ENCODE measurements at regions not wholly inside any gene's neighbourhood (a gene's known extent, or its start where the extent isn't known, plus 50 kb on each side); places are given as distances from the start of the nearest gene placed in this dataset.

GRCh38 chr3:159356606-159357005 lies 554.8 kb downstream of the MFSD1 start:
- H3K9me3 ChIP-seq, result no peaks in the 10 kb centered on the region
- H3K4me1 ChIP-seq, result no peaks in the 10 kb centered on the region
- ATAC-seq (ENCODE audit: low FRiP score in 2 of 2), result no peak
- H3K4me3 ChIP-seq, result no peak overlapping the region
- H3K27me3 ChIP-seq, result no peaks in the 10 kb centered on the region
- no peak for DNase-seq
- no peak overlapping the region for H3K27ac ChIP-seq
- 82 to 84% methylated on average over 1 of the region's 1 CpG for WGBS, 2 donors
- no peak for TF ChIP-seq POLR2AphosphoS5 (IDR thresholded peaks at IDR 0.05)
- TF ChIP-seq, protein P1, sequence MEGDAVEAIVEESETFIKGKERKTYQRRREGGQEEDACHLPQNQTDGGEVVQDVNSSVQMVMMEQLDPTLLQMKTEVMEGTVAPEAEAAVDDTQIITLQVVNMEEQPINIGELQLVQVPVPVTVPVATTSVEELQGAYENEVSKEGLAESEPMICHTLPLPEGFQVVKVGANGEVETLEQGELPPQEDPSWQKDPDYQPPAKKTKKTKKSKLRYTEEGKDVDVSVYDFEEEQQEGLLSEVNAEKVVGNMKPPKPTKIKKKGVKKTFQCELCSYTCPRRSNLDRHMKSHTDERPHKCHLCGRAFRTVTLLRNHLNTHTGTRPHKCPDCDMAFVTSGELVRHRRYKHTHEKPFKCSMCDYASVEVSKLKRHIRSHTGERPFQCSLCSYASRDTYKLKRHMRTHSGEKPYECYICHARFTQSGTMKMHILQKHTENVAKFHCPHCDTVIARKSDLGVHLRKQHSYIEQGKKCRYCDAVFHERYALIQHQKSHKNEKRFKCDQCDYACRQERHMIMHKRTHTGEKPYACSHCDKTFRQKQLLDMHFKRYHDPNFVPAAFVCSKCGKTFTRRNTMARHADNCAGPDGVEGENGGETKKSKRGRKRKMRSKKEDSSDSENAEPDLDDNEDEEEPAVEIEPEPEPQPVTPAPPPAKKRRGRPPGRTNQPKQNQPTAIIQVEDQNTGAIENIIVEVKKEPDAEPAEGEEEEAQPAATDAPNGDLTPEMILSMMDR (IDR thresholded peaks at IDR 0.05), result no peak
- TF ChIP-seq POLR2A (IDR thresholded peaks at IDR 0.05), result no peak
- TF ChIP-seq EP300 (IDR thresholded peaks at IDR 0.05), result no peak
- no peaks in the 10 kb centered on the region for H3K36me3 ChIP-seq

- no peak for DNase-seq
- Histone ChIP-seq H3K36me3 (no peaks in the 10 kb centered on the region), H3K9me3 (no peaks in the 10 kb centered on the region), H3K4me1 (no peaks in the 10 kb centered on the region), H3K4me3 (no peak overlapping the region), H3K27me3 (no peaks in the 10 kb centered on the region), H3K27ac (no peak overlapping the region)
- 70 to 80% methylated on average over 1 of the region's 1 CpG for WGBS, 2 donors
- no peak for ATAC-seq (ENCODE audit: low FRiP score in 2 of 2)
- TF ChIP-seq, protein P1 (IDR thresholded peaks at IDR 0.05), result no peak
- TF ChIP-seq POLR2A (IDR thresholded peaks at IDR 0.05) (no peak), EP300 (IDR thresholded peaks at IDR 0.05) (no peak), POLR2AphosphoS5 (IDR thresholded peaks at IDR 0.05) (no peak)
These were observed 562.7 kb downstream of the MFSD1 start for GRCh38 chr3:159364511-159364910.

DNA sequence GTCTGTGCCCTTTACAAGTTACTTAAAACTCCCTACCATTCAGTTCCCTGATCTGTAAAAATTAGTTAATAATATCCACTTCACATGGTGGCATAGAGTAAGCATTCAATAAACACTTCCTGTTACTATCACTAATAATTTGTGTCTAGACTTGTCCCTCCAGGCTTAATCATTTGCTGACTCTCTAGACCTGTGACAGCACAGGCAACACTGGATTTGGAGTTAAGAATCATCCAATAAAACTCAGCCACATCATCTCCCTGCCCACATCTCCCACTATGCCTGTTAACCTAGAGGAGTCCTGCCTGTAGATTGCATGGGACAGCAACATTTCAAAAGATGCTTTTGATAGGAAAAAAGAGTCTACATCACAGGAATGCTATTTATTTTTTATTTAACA lies 564.6 kb downstream of the MFSD1 start:
- TF ChIP-seq POLR2A (IDR thresholded peaks at IDR 0.05), result no peak
- no peak for TF ChIP-seq POLR2AphosphoS5 (IDR thresholded peaks at IDR 0.05)
- no peak for TF ChIP-seq EP300 (IDR thresholded peaks at IDR 0.05)
- TF ChIP-seq, protein P1 (IDR thresholded peaks at IDR 0.05), result no peak
- Histone ChIP-seq H3K27me3 (no peaks in the 10 kb centered on the region), H3K36me3 (no peaks in the 10 kb centered on the region), H3K4me1 (no peaks in the 10 kb centered on the region), H3K4me3 (no peak overlapping the region), H3K27ac (no peak overlapping the region), H3K9me3 (no peaks in the 10 kb centered on the region)
- ATAC-seq (ENCODE audit: low FRiP score in 2 of 2) (no peak), DNase-seq (no peak)

DNA sequence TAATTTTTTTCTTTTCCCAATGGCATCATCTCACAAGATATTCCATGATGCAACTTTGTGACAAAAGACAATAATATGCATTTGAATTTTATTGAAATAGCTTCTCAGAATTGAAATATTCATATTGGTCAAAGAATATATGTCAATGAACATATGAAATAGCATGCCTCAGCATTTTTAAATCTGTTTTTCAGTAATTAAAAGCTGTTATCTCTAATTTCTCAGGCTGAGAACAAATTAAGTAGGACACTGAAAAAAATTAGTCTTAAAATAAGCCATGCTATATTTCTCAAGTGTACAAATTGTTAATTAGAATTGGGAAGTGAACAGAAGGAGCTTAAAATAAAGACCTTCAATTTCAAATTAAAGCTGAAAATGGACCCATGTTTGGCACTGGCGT lies 570.1 kb downstream of the MFSD1 start:
- no peak for DNase-seq
- no peaks in the 10 kb centered on the region for H3K27me3 ChIP-seq
- H3K9me3 ChIP-seq, result no peaks in the 10 kb centered on the region
- H3K4me3 ChIP-seq, result no peak overlapping the region
- TF ChIP-seq POLR2A (IDR thresholded peaks at IDR 0.05) (no peak), POLR2AphosphoS5 (IDR thresholded peaks at IDR 0.05) (no peak), EP300 (IDR thresholded peaks at IDR 0.05) (no peak)
- TF ChIP-seq, protein P1 (IDR thresholded peaks at IDR 0.05), result no peak
- 92 to 93% methylated on average over 1 of the region's 1 CpG for WGBS, 2 donors
- H3K4me1 ChIP-seq, result no peaks in the 10 kb centered on the region
- H3K36me3 ChIP-seq, result no peaks in the 10 kb centered on the region
- ATAC-seq (ENCODE audit: low FRiP score in 2 of 2), result no peak
- H3K27ac ChIP-seq, result no peak overlapping the region

DNA sequence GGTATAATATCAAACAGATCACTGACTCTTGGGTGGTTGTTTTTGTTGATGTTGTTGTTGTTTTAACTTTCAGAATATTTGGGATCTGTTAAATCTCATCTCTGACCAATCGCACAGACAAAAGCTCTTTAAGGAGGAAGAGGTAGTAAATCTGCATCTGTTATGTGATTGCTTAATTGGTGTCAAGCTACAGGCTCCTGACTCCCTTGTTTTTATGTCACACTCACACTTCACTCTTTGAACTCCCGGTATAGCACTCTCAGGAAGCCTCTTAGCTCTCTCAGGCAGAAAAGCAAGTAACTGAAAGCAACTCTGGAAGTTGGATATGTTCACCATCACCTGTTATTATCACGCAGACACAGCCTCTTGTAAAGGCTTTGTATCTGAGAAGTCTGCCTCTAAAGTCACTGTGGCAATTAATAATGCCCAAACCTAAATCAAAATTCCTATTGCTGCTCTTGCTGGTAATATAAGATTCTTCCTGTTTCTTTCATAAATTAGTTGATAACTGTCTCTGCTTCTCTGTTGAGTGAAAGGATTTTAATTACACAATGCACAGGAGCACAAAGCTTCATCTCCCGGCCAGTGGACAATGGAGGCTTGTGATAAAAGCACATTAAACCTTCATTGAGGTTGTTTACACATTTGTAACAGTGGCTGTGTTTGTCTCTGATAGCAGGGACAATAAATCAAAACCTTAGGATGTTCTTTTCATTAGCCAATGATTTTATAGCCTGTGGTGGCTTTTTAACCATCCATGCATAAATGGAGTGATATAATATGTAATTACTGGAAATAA lies 576.7 kb downstream of the MFSD1 start:
- no peaks in the 10 kb centered on the region for H3K36me3 ChIP-seq
- DNase-seq, result no peak
- no peaks in the 10 kb centered on the region for H3K27me3 ChIP-seq
- no peaks in the 10 kb centered on the region for H3K4me1 ChIP-seq
- ATAC-seq (ENCODE audit: low FRiP score in 2 of 2), result no peak
- TF ChIP-seq EP300 (IDR thresholded peaks at IDR 0.05) (no peak), POLR2AphosphoS5 (IDR thresholded peaks at IDR 0.05) (no peak), POLR2A (IDR thresholded peaks at IDR 0.05) (no peak)
- TF ChIP-seq, protein P1 (IDR thresholded peaks at IDR 0.05), result no peak
- no peak overlapping the region for H3K4me3 ChIP-seq
- WGBS, 2 donors, result 21 to 25% methylated on average over 4 of the region's 4 CpGs
- H3K27ac ChIP-seq, result no peak overlapping the region
- H3K9me3 ChIP-seq, result no peaks in the 10 kb centered on the region
